Thyroid gland (tissue), 4 donors: ENCODE measurements at regions not wholly inside any gene's neighbourhood (a gene's known extent, or its start where the extent isn't known, plus 50 kb on each side); places are given as distances from the start of the nearest gene placed in this dataset.

Experiments
- POLR2A ChIP-seq, 2 donors: fragments of 450-650 bp; IDR thresholded peaks; one replicate each; pipeline ENCODE4 v1.6.1; 2017; ENCODE audit warnings: antibody characterized with exemption in 2 of 2, mild to moderate bottlenecking in 2 of 2, moderate library complexity in 1 of 2
- TF ChIP-seq, protein P1 (sequence below), 6 experiments: fragments of 200-600 bp in 3 of 6; fragments of 450-650 bp in 3 of 6; sonication (generic) in 3 of 6; IDR thresholded peaks; one replicate each; pipeline ENCODE4 v1.5.1; 2016 to 2019; ENCODE audit warnings: antibody characterized with exemption in 6 of 6, mild to moderate bottlenecking in 2 of 6, inconsistent platforms in 1 of 6, moderate library complexity in 1 of 6

DNA sequence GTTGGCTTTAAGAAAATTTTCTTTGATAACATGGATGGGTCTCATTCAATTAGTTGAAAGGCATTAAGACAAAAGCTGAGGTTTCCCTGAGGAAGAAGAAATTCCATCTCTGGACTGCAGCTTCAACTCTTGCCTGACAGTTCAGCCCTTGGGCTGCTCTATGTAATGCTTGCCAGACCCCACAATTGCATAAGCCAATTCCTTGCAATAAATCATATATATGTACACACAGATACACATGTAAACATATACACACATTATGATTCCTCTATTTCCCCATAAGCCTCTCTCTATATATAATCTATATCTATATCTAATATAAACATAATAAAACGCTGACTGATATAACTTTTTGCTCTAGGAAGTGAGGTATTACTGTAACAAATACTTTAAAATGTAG lies 301.5 kb upstream of the PRMT6 start:
- TF ChIP-seq, protein P1, sequence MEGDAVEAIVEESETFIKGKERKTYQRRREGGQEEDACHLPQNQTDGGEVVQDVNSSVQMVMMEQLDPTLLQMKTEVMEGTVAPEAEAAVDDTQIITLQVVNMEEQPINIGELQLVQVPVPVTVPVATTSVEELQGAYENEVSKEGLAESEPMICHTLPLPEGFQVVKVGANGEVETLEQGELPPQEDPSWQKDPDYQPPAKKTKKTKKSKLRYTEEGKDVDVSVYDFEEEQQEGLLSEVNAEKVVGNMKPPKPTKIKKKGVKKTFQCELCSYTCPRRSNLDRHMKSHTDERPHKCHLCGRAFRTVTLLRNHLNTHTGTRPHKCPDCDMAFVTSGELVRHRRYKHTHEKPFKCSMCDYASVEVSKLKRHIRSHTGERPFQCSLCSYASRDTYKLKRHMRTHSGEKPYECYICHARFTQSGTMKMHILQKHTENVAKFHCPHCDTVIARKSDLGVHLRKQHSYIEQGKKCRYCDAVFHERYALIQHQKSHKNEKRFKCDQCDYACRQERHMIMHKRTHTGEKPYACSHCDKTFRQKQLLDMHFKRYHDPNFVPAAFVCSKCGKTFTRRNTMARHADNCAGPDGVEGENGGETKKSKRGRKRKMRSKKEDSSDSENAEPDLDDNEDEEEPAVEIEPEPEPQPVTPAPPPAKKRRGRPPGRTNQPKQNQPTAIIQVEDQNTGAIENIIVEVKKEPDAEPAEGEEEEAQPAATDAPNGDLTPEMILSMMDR (IDR thresholded peaks at IDR 0.05), result no peak
- TF ChIP-seq POLR2A (IDR thresholded peaks at IDR 0.05), result no peak
